ENCODE measurements at regions not wholly inside any gene's neighbourhood (a gene's known extent, or its start where the extent isn't known, plus 50 kb on each side); places are given as distances from the start of the nearest gene placed in this dataset.
"Not testable (repeated sequence)": the region's sequence is repeated elsewhere in the genome, so short reads cannot be mapped to it uniquely, and the experiment has no call there.

DNA sequence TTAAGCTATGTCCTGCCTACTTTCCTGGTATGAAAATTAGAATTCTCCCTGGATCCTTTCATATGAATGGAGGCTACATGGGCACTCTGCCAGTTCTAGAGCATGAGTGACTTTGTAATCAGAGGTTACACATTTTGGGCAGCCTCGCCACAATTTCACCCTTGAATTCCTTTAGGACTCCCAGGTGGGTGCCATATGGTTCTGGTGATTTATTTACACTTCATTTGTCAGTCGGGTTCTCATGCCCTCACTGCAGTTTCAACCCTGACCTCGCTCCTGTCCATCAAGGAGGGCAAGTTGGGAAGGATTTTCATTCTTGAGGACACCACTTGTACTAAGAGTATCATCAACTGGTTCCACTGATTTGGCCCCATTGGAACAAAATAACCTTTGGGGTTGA lies 83.2 kb upstream of the ROPN1 start:
- H3K9ac ChIP-seq (ENCODE audit: low read length); H3K9me3 ChIP-seq (ENCODE audit: control insufficient read depth, low read length); H3K4me1 ChIP-seq (ENCODE audit: control insufficient read depth, insufficient read depth, low read length); H3K36me3 ChIP-seq (ENCODE audit: control insufficient read depth, insufficient read depth, low read length); H3K4me3 ChIP-seq (ENCODE audit: low read length); H3K27me3 ChIP-seq (ENCODE audit: control insufficient read depth, insufficient read depth, low read length): not testable (repeated sequence)

- Histone ChIP-seq H3K4me3 (ENCODE audit: low read length) (no peak overlapping the region), H3K27me3 (ENCODE audit: control insufficient read depth, insufficient read depth, low read length) (no peaks in the 10 kb centered on the region), H3K4me1 (ENCODE audit: control insufficient read depth, insufficient read depth, low read length) (no peaks in the 10 kb centered on the region), H3K36me3 (ENCODE audit: control insufficient read depth, insufficient read depth, low read length) (no peaks in the 10 kb centered on the region), H3K9me3 (ENCODE audit: control insufficient read depth, low read length) (no peaks in the 10 kb centered on the region), H3K9ac (ENCODE audit: low read length) (no peak overlapping the region)
Observed at GRCh38 chr3:124075753-124076152, 83.8 kb upstream of the ROPN1 start.

- H3K27me3 ChIP-seq (ENCODE audit: control insufficient read depth, insufficient read depth, low read length) = no peaks in the 10 kb centered on the region
- H3K36me3 ChIP-seq (ENCODE audit: control insufficient read depth, insufficient read depth, low read length) = no peaks in the 10 kb centered on the region
- no peak overlapping the region for H3K4me3 ChIP-seq (ENCODE audit: low read length)
- no peak overlapping the region for H3K9ac ChIP-seq (ENCODE audit: low read length)
- no peaks in the 10 kb centered on the region for H3K9me3 ChIP-seq (ENCODE audit: control insufficient read depth, low read length)
- H3K4me1 ChIP-seq (ENCODE audit: control insufficient read depth, insufficient read depth, low read length) = no peaks in the 10 kb centered on the region
Observed at GRCh38 chr3:124076235-124076634, 84.3 kb upstream of the ROPN1 start.

GRCh38 chr3:124078953-124079911 lies 87.3 kb upstream of the ROPN1 start:
- H3K4me1 ChIP-seq (ENCODE audit: control insufficient read depth, insufficient read depth, low read length) = no peaks in the 10 kb centered on the region
- H3K9me3 ChIP-seq (ENCODE audit: control insufficient read depth, low read length) = no peaks in the 10 kb centered on the region
- no peak overlapping the region for H3K4me3 ChIP-seq (ENCODE audit: low read length)
- H3K9ac ChIP-seq (ENCODE audit: low read length) = no peak overlapping the region
- H3K27me3 ChIP-seq (ENCODE audit: control insufficient read depth, insufficient read depth, low read length) = no peaks in the 10 kb centered on the region
- H3K36me3 ChIP-seq (ENCODE audit: control insufficient read depth, insufficient read depth, low read length) = no peaks in the 10 kb centered on the region

- Histone ChIP-seq H3K4me1 (ENCODE audit: control insufficient read depth, insufficient read depth, low read length) (no peaks in the 10 kb centered on the region), H3K9me3 (ENCODE audit: control insufficient read depth, low read length) (no peaks in the 10 kb centered on the region), H3K36me3 (ENCODE audit: control insufficient read depth, insufficient read depth, low read length) (no peaks in the 10 kb centered on the region), H3K9ac (ENCODE audit: low read length) (no peak overlapping the region), H3K4me3 (ENCODE audit: low read length) (no peak overlapping the region), H3K27me3 (ENCODE audit: control insufficient read depth, insufficient read depth, low read length) (no peaks in the 10 kb centered on the region)
Observed at GRCh38 chr3:124079912-124080276, 88.0 kb upstream of the ROPN1 start.

GRCh38 chr3:124082343-124082742 lies 90.4 kb upstream of the ROPN1 start:
- Histone ChIP-seq H3K36me3 (ENCODE audit: control insufficient read depth, insufficient read depth, low read length) (no peaks in the 10 kb centered on the region), H3K9ac (ENCODE audit: low read length) (no peak overlapping the region), H3K4me1 (ENCODE audit: control insufficient read depth, insufficient read depth, low read length) (no peaks in the 10 kb centered on the region), H3K27me3 (ENCODE audit: control insufficient read depth, insufficient read depth, low read length) (no peaks in the 10 kb centered on the region), H3K9me3 (ENCODE audit: control insufficient read depth, low read length) (no peaks in the 10 kb centered on the region), H3K4me3 (ENCODE audit: low read length) (no peak overlapping the region)

DNA sequence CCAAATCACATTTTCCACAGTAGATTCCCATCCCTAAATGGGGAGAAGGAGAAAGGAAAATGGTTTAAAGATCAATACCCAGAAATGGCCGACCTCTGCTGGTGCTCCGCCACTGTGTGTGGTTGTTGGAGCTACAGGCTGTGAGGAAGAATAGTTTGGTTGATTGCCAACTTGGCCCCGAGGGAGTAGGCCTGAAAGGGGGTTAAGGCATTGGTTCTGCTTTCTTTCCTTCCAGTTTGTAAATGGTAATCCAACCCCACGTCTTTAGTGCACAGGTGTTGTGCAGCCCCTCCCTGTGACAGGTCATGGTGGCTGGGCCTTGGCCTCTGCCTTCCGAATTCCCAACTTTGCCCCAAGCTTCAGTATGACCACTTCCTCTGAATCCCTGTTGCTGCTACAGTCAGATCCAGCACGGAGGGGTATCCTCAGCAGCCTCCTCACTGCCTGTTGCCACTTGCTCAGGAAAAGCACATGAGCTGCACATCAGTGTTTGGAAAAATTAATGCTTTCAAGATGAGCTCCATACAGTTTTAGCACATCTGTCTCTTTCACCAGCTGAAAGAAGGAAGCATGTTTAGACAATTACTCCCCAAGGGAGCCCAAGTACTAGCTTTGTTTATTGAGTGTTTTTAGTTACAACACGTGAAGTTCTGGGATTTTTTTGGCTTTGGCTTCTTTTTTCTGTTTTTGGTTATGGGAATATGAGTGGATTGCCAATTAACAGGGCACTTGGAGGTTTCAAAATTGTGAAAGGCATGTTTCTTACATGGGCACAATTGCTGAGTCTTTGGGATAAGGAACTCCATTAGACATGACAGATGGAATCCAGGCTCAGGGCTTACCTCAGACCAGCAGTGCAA lies 92.3 kb upstream of the ROPN1 start:
- no peak overlapping the region for H3K9ac ChIP-seq (ENCODE audit: low read length)
- H3K4me1 ChIP-seq (ENCODE audit: control insufficient read depth, insufficient read depth, low read length) = no peaks in the 10 kb centered on the region
- H3K27me3 ChIP-seq (ENCODE audit: control insufficient read depth, insufficient read depth, low read length) = no peaks in the 10 kb centered on the region
- no peaks in the 10 kb centered on the region for H3K36me3 ChIP-seq (ENCODE audit: control insufficient read depth, insufficient read depth, low read length)
- H3K9me3 ChIP-seq (ENCODE audit: control insufficient read depth, low read length) = no peaks in the 10 kb centered on the region
- H3K4me3 ChIP-seq (ENCODE audit: low read length) = no peak overlapping the region

DNA sequence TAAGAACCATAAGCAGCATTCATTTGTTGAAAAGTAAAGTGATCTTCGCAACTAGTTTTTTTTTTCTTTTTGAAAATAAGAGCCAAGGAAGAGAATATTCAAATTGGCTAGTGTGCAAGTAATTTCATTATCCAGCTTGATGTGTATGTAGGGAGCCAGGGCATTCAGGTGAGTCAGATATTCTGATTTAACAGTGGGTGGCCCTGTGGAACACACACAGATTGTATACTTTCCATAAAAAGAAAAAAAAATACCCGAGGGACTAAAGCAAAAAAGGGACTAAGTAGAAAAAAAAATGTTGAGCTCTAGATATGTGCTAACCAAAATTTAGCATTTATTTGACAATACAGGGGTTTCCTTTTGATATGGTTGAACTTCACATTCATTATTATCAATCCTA lies 96.9 kb upstream of the ROPN1 start:
- no peak overlapping the region for H3K9ac ChIP-seq (ENCODE audit: low read length)
- no peaks in the 10 kb centered on the region for H3K27me3 ChIP-seq (ENCODE audit: control insufficient read depth, insufficient read depth, low read length)
- H3K36me3 ChIP-seq (ENCODE audit: control insufficient read depth, insufficient read depth, low read length) = no peaks in the 10 kb centered on the region
- no peaks in the 10 kb centered on the region for H3K9me3 ChIP-seq (ENCODE audit: control insufficient read depth, low read length)
- no peak overlapping the region for H3K4me3 ChIP-seq (ENCODE audit: low read length)
- H3K4me1 ChIP-seq (ENCODE audit: control insufficient read depth, insufficient read depth, low read length) = no peaks in the 10 kb centered on the region

GRCh38 chr3:124089214-124089613 lies 97.3 kb upstream of the ROPN1 start:
- no peak overlapping the region for H3K4me3 ChIP-seq (ENCODE audit: low read length)
- H3K9me3 ChIP-seq (ENCODE audit: control insufficient read depth, low read length) = no peaks in the 10 kb centered on the region
- H3K9ac ChIP-seq (ENCODE audit: low read length) = no peak overlapping the region
- no peaks in the 10 kb centered on the region for H3K27me3 ChIP-seq (ENCODE audit: control insufficient read depth, insufficient read depth, low read length)
- H3K36me3 ChIP-seq (ENCODE audit: control insufficient read depth, insufficient read depth, low read length) = no peaks in the 10 kb centered on the region
- H3K4me1 ChIP-seq (ENCODE audit: control insufficient read depth, insufficient read depth, low read length) = no peaks in the 10 kb centered on the region

- H3K27me3 ChIP-seq (ENCODE audit: control insufficient read depth, insufficient read depth, low read length) = no peaks in the 10 kb centered on the region
- H3K36me3 ChIP-seq (ENCODE audit: control insufficient read depth, insufficient read depth, low read length) = no peaks in the 10 kb centered on the region
- H3K4me3 ChIP-seq (ENCODE audit: low read length) = no peak overlapping the region
- H3K9me3 ChIP-seq (ENCODE audit: control insufficient read depth, low read length) = no peaks in the 10 kb centered on the region
- H3K9ac ChIP-seq (ENCODE audit: low read length) = no peak overlapping the region
- no peaks in the 10 kb centered on the region for H3K4me1 ChIP-seq (ENCODE audit: control insufficient read depth, insufficient read depth, low read length)
Observed at GRCh38 chr3:124091716-124092115, 99.8 kb upstream of the ROPN1 start.

- H3K9ac ChIP-seq (ENCODE audit: low read length) = no peak overlapping the region
- no peak overlapping the region for H3K4me3 ChIP-seq (ENCODE audit: low read length)
- no peaks in the 10 kb centered on the region for H3K27me3 ChIP-seq (ENCODE audit: control insufficient read depth, insufficient read depth, low read length)
- no peaks in the 10 kb centered on the region for H3K4me1 ChIP-seq (ENCODE audit: control insufficient read depth, insufficient read depth, low read length)
- no peaks in the 10 kb centered on the region for H3K9me3 ChIP-seq (ENCODE audit: control insufficient read depth, low read length)
- H3K36me3 ChIP-seq (ENCODE audit: control insufficient read depth, insufficient read depth, low read length) = no peaks in the 10 kb centered on the region
Observed at GRCh38 chr3:124092811-124093210, 100.9 kb upstream of the ROPN1 start.

DNA sequence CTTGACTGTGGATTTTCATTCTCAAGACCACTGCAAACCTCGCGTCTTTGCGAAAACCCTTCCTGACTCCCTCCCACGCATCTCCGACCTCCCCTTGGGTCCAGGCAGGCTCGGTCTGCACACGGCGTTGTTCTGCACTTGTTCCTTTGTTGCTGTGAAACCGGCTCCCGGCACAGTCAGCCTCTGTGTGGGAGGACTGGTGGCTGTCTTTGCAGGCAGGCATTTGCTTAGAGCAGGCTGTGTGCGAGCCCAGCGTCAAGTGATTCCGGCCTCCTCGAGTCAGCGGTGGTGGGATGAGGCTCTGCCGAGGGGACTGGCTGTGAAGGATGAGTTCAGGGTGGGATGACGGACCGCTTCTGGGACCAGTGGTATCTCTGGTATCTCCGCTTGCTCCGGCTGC lies 102.6 kb upstream of the ROPN1 start:
- H3K36me3 ChIP-seq (ENCODE audit: control insufficient read depth, insufficient read depth, low read length) = no peaks in the 10 kb centered on the region
- H3K4me1 ChIP-seq (ENCODE audit: control insufficient read depth, insufficient read depth, low read length) = no peaks in the 10 kb centered on the region
- no peak overlapping the region for H3K4me3 ChIP-seq (ENCODE audit: low read length)
- no peaks in the 10 kb centered on the region for H3K27me3 ChIP-seq (ENCODE audit: control insufficient read depth, insufficient read depth, low read length)
- no peak overlapping the region for H3K9ac ChIP-seq (ENCODE audit: low read length)
- H3K9me3 ChIP-seq (ENCODE audit: control insufficient read depth, low read length) = no peaks in the 10 kb centered on the region

Measured in mucosa of stomach (tissue), 1 donor.